ENCODE measurements at regions not wholly inside any gene's neighbourhood (a gene's known extent, or its start where the extent isn't known, plus 50 kb on each side); places are given as distances from the start of the nearest gene placed in this dataset.

- in situ Hi-C loops (cut with MboI; ENCODE audit: low sequenced_read_pairs in 4 of 4) (loop anchor here in 1 of 4 donors (25.0 kb wide), 1 partner anchor 107 kb away; no protein-coding TSS in a partner anchor), intact Hi-C loops (cut with DNase I; ENCODE audit: low total_unique reads) (no loop called here)
These were observed 50.2 kb upstream of the BARX1 start for GRCh38 chr9:94005272-94005901.

More at GRCh38 chr9:94005272-94005901, 50.2 kb upstream of the BARX1 start:
- TF ChIP-seq POLR2A (IDR thresholded peaks at IDR 0.05) = no peak
- TF ChIP-seq CTCF (IDR thresholded peaks at IDR 0.05 in 4 of 5, conservative IDR thresholded peaks at IDR 0.05 in 1 of 5) = no peak
- Histone ChIP-seq H3K27me3 (no peaks in the 10 kb centered on the region), H3K36me3 (no peaks in the 10 kb centered on the region), H3K4me1 (no peaks in the 10 kb centered on the region), H3K4me3 (no peak overlapping the region), H3K9me3 (no peaks in the 10 kb centered on the region), H3K27ac (no peak overlapping the region)
- DNase-seq (no peak), ATAC-seq (no peak)
